Naive thymus-derived CD4-positive, alpha-beta T cell (primary cell): ENCODE measurements at regions not wholly inside any gene's neighbourhood (a gene's known extent, or its start where the extent isn't known, plus 50 kb on each side); places are given as distances from the start of the nearest gene placed in this dataset.

Experiments
- ATAC-seq: fragments of 150-1000 bp; cut with Tn5 transposase; 2 replicates; pipeline ENCODE4 v1.10.0; 2021; ENCODE audit warnings: mild to moderate bottlenecking, moderate library complexity
- CTCF ChIA-PET: fragments of 350-600 bp; sonication (Branson Sonifier 250); formaldehyde crosslinking; loops from one replicate; lab custom pipeline; 2021; ENCODE audit warnings: antibody characterized with exemption; lab: Charles Lee
- POLR2A ChIA-PET: fragments of 350-600 bp; sonication (Branson Sonifier 250); formaldehyde crosslinking; loops from one replicate; lab custom pipeline; 2021; ENCODE audit warnings: antibody characterized with exemption, inconsistent platforms; lab: Charles Lee
- DNase-seq, 9 donors: peaks; one replicate each; pipeline versions ENCODE4 v3.0.0 to v3.0.0-alpha.2; 2020 to 2022; ENCODE audit warnings: mixed read lengths in 1 of 9
- H3K27ac ChIP-seq: one replicate; pipeline ENCODE4 v1.7.0; 2013; ENCODE audit warnings: mild to moderate bottlenecking, low read depth, low read length, moderate library complexity
- H3K27me3 ChIP-seq, 2 donors: one replicate each; pipeline ENCODE4 v1.7.0; 2013; ENCODE audit warnings: low read length in 2 of 2, mild to moderate bottlenecking in 2 of 2, moderate library complexity in 2 of 2; ENCODE audit not compliant: control insufficient read depth in 2 of 2, insufficient read depth in 2 of 2
- H3K36me3 ChIP-seq, 3 experiments: 1 replicate in 2 of 3; 2 replicates in 1 of 3; pipeline ENCODE4 v1.7.0; 2013; ENCODE audit warnings: low read length in 3 of 3, mild to moderate bottlenecking in 3 of 3, moderate library complexity in 1 of 3; ENCODE audit not compliant: insufficient read depth in 3 of 3, control insufficient read depth in 2 of 3
- H3K4me1 ChIP-seq, 2 donors: one replicate each; pipeline ENCODE4 v1.7.0; 2013; ENCODE audit warnings: low read length in 2 of 2, mild to moderate bottlenecking in 2 of 2, moderate library complexity in 1 of 2; ENCODE audit not compliant: control insufficient read depth in 2 of 2, insufficient read depth in 2 of 2
- H3K4me3 ChIP-seq: 2 replicates; pipeline ENCODE4 v1.7.0; 2013; ENCODE audit warnings: mild to moderate bottlenecking, low read length
- H3K9me3 ChIP-seq, 3 experiments: 1 replicate in 2 of 3; 2 replicates in 1 of 3; pipeline ENCODE4 v1.7.0; 2013; ENCODE audit warnings: low read length in 3 of 3; ENCODE audit not compliant: control insufficient read depth in 2 of 3
- H3K27ac Mint-ChIP-seq, 9 donors: one replicate each; pipeline ENCODE4 v1.8.0; 2020 to 2022; ENCODE audit warnings: mixed read lengths in 9 of 9, mild to moderate bottlenecking in 8 of 9, moderate library complexity in 5 of 9, inconsistent platforms in 2 of 9
- H3K27me3 Mint-ChIP-seq, 5 donors: one replicate each; pipeline ENCODE4 v1.8.0; 2021 to 2022; ENCODE audit warnings: mixed read lengths in 5 of 5, mild to moderate bottlenecking in 1 of 5
- H3K36me3 Mint-ChIP-seq, 5 donors: one replicate each; pipeline ENCODE4 v1.8.0; 2020 to 2022; ENCODE audit warnings: mixed read lengths in 5 of 5, mild to moderate bottlenecking in 3 of 5, inconsistent platforms in 1 of 5
- H3K4me1 Mint-ChIP-seq, 7 donors: one replicate each; pipeline ENCODE4 v1.8.0; 2020 to 2022; ENCODE audit warnings: mixed read lengths in 7 of 7, mild to moderate bottlenecking in 3 of 7, inconsistent platforms in 1 of 7
- H3K4me3 Mint-ChIP-seq, 10 donors: one replicate each; pipeline ENCODE4 v1.8.0; 2020 to 2022; ENCODE audit warnings: mild to moderate bottlenecking in 10 of 10, mixed read lengths in 10 of 10, moderate library complexity in 6 of 10, inconsistent platforms in 2 of 10
- H3K9me3 Mint-ChIP-seq, 11 donors: one replicate each; pipeline ENCODE4 v1.8.0; 2020 to 2022; ENCODE audit warnings: mixed read lengths in 11 of 11, mild to moderate bottlenecking in 4 of 11, inconsistent platforms in 1 of 11, moderate library complexity in 1 of 11
- intact Hi-C, 2 donors: fragments of 100-400 bp; cut with micrococcal nuclease; formaldehyde crosslinking; loops; one replicate each; pipeline ENCODE4 v1.15.1; 2023

- Mint-ChIP-seq H3K4me1 (peaks cover 0 to 9% (median 5%) of the 10 kb centered on the region in 7 donors), H3K4me3 (no peak overlapping the region), H3K27me3 (peaks cover 6 to 28% (median 13%) of the 10 kb centered on the region in 5 donors), H3K36me3 (peaks cover 0 to 1% (median 0%) of the 10 kb centered on the region in 5 donors), H3K9me3 (peaks cover 0 to 4% (median 0%) of the 10 kb centered on the region in 11 donors), H3K27ac (no peak overlapping the region)
- Histone ChIP-seq H3K36me3 (no peaks in the 10 kb centered on the region), H3K27ac (no peak overlapping the region), H3K4me1 (no peaks in the 10 kb centered on the region), H3K9me3 (no peaks in the 10 kb centered on the region), H3K27me3 (no peaks in the 10 kb centered on the region), H3K4me3 (no peak overlapping the region)
- intact Hi-C loops = no loop called here
- DNase-seq (no peak), ATAC-seq (no peak)
- ChIA-PET POLR2A (no interaction called here), CTCF (no interaction called here)
These were observed 113.1 kb upstream of the SLC25A36 start for GRCh38 chr3:140828585-140828984.

- Histone ChIP-seq H3K27ac (no peak overlapping the region), H3K4me3 (no peak overlapping the region), H3K4me1 (no peaks in the 10 kb centered on the region), H3K36me3 (no peaks in the 10 kb centered on the region), H3K9me3 (no peaks in the 10 kb centered on the region), H3K27me3 (no peaks in the 10 kb centered on the region)
- Mint-ChIP-seq H3K27me3 (peaks cover 6 to 28% (median 23%) of the 10 kb centered on the region in 5 donors), H3K4me3 (no peak overlapping the region), H3K27ac (no peak overlapping the region), H3K4me1 (peaks cover 0 to 9% (median 6%) of the 10 kb centered on the region in 7 donors), H3K36me3 (peaks cover 0 to 1% (median 0%) of the 10 kb centered on the region in 5 donors), H3K9me3 (peaks cover 0 to 4% (median 0%) of the 10 kb centered on the region in 11 donors)
- intact Hi-C loops = no loop called here
- DNase-seq = no peak
- ChIA-PET POLR2A (no interaction called here), CTCF (no interaction called here)
- no peak for ATAC-seq
These were observed 111.8 kb upstream of the SLC25A36 start for GRCh38 chr3:140829796-140830195.

- H3K4me3 Mint-ChIP-seq = no peak overlapping the region
- no peak overlapping the region for H3K27ac Mint-ChIP-seq
- no peak overlapping the region for H3K27ac ChIP-seq
- H3K36me3 Mint-ChIP-seq = peaks cover 0 to 1% (median 0%) of the 10 kb centered on the region in 5 donors
- H3K4me1 Mint-ChIP-seq = peaks cover 0 to 9% (median 6%) of the 10 kb centered on the region in 7 donors
- H3K27me3 Mint-ChIP-seq = peaks cover 6 to 25% (median 23%) of the 10 kb centered on the region in 5 donors
- H3K9me3 ChIP-seq = no peaks in the 10 kb centered on the region
- POLR2A ChIA-PET = no interaction called here
- no peaks in the 10 kb centered on the region for H3K27me3 ChIP-seq
- no peak for DNase-seq
- no peaks in the 10 kb centered on the region for H3K4me1 ChIP-seq
- no peak for ATAC-seq
- intact Hi-C loops = no loop called here
- no peaks in the 10 kb centered on the region for H3K36me3 ChIP-seq
- H3K9me3 Mint-ChIP-seq = peaks cover 0 to 4% (median 0%) of the 10 kb centered on the region in 11 donors
- H3K4me3 ChIP-seq = no peak overlapping the region
- CTCF ChIA-PET = no interaction called here
These were observed 111.2 kb upstream of the SLC25A36 start for GRCh38 chr3:140830391-140830790.

- peak in 3 of 9 donors; percentile 7 to 22 (median 18) for DNase-seq
- peaks cover 0 to 9% (median 6%) of the 10 kb centered on the region in 7 donors for H3K4me1 Mint-ChIP-seq
- Histone ChIP-seq H3K9me3 (no peaks in the 10 kb centered on the region), H3K27ac (no peak overlapping the region), H3K4me1 (no peaks in the 10 kb centered on the region), H3K27me3 (no peaks in the 10 kb centered on the region), H3K4me3 (no peak overlapping the region), H3K36me3 (no peaks in the 10 kb centered on the region)
- ATAC-seq = no peak
- peak overlapping the region in 5 of 10 donors; percentile 54 to 77 (median 65) for H3K4me3 Mint-ChIP-seq
- H3K27ac Mint-ChIP-seq = peak overlapping the region in 5 of 9 donors; percentile 55 to 90 (median 66)
- H3K27me3 Mint-ChIP-seq = peaks cover 6 to 24% (median 20%) of the 10 kb centered on the region in 5 donors
- H3K9me3 Mint-ChIP-seq = peaks cover 0 to 4% (median 0%) of the 10 kb centered on the region in 11 donors
- POLR2A ChIA-PET = no interaction called here
- CTCF ChIA-PET = no interaction called here
- intact Hi-C loops = no loop called here
- peaks cover 0 to 1% (median 0%) of the 10 kb centered on the region in 5 donors for H3K36me3 Mint-ChIP-seq
These were observed 108.8 kb upstream of the SLC25A36 start for GRCh38 chr3:140832883-140833282.

- Histone ChIP-seq H3K27me3 (no peaks in the 10 kb centered on the region), H3K4me3 (no peak overlapping the region), H3K4me1 (no peaks in the 10 kb centered on the region), H3K36me3 (no peaks in the 10 kb centered on the region), H3K9me3 (no peaks in the 10 kb centered on the region), H3K27ac (no peak overlapping the region)
- POLR2A ChIA-PET = no interaction called here
- H3K27me3 Mint-ChIP-seq = peaks cover 6 to 24% (median 22%) of the 10 kb centered on the region in 5 donors
- no peak for ATAC-seq
- H3K4me1 Mint-ChIP-seq = peaks cover 0 to 9% (median 6%) of the 10 kb centered on the region in 7 donors
- H3K27ac Mint-ChIP-seq = peak overlapping the region in 1 of 9 donors; percentile 76
- CTCF ChIA-PET = no interaction called here
- no peak overlapping the region for H3K4me3 Mint-ChIP-seq
- no peak for DNase-seq
- peaks cover 0 to 1% (median 0%) of the 10 kb centered on the region in 5 donors for H3K36me3 Mint-ChIP-seq
- intact Hi-C loops = no loop called here
- peaks cover 0 to 4% (median 0%) of the 10 kb centered on the region in 11 donors for H3K9me3 Mint-ChIP-seq
These were observed 107.2 kb upstream of the SLC25A36 start for GRCh38 chr3:140834266-140835037.

GRCh38 chr3:140842984-140843649 is 98.5 kb upstream of the SLC25A36 start:
- Histone ChIP-seq H3K27me3 (no peaks in the 10 kb centered on the region), H3K4me1 (no peaks in the 10 kb centered on the region), H3K27ac (no peak overlapping the region), H3K4me3 (no peak overlapping the region), H3K9me3 (no peaks in the 10 kb centered on the region), H3K36me3 (no peaks in the 10 kb centered on the region)
- DNase-seq = no peak
- H3K9me3 Mint-ChIP-seq = no peaks in the 10 kb centered on the region
- intact Hi-C loops = no loop called here
- peak; percentile 87 for ATAC-seq
- H3K4me1 Mint-ChIP-seq = peaks cover 0 to 14% (median 12%) of the 10 kb centered on the region in 7 donors
- peaks cover 13 to 31% (median 23%) of the 10 kb centered on the region in 5 donors for H3K27me3 Mint-ChIP-seq
- ChIA-PET CTCF (interaction anchor here (0.5 to 0.6 kb wide), 2 partner anchors 9 to 132 kb away, joined by 3 to 4 read pairs; no protein-coding TSS in a partner anchor), POLR2A (no interaction called here)
- no peak overlapping the region for H3K27ac Mint-ChIP-seq
- no peaks in the 10 kb centered on the region for H3K36me3 Mint-ChIP-seq
- H3K4me3 Mint-ChIP-seq = no peak overlapping the region
